K562 (cell line): ENCODE measurements at regions not wholly inside any gene's neighbourhood (a gene's known extent, or its start where the extent isn't known, plus 50 kb on each side); places are given as distances from the start of the nearest gene placed in this dataset. TPM values are rescaled to one million over a fixed set of nuclear protein-coding genes. Genes with fewer than 3 reads are reported as not detected.

ENCODE experiments used
- small RNA-seq: library from RNA; depleted of rRNA; stranded (forward); fragments of <200 nt; gene quantifications from one replicate; pipeline ENCODE3, GENCODE V24; 2014
- TF ChIP-seq, protein P1 (sequence below): fragments of 200-600 bp; sonication (generic); IDR thresholded peaks from one replicate; pipeline ENCODE4 v1.6.1; 2012; ENCODE audit warnings: mild to moderate bottlenecking, low read depth, low read length, inconsistent platforms

DNA sequence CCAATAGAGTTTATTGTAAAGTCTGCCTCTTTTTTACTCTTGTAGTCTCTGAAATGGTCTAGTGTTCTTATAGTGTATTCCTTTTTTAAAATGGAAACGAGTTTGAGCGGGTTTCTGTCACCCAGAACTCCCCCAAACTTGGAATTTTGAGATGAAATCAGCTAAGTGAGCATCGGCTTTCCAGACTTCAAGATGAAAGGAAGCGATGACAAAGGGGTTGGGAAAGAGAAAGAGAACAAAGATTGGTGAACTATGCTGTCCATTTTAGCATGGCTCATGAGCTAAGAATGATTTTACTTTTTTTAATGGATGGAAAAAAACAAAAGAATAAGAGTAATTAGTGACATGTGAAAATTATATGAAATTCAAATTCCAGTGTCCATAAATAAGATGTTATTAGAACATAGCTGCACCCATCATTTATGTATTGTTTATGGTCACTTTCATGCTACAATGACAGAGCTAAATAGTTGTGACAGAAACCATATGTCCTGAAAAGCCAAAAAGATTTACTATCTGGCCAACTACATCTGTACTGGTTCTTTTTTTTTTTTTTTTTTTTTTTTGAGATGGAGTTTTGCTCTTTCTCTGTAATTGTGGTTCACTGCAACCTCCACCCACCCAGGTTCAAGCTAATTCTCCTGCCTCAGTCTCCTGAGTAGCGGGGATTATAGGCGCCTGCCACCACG lies 52.7 kb upstream of the PDZRN3 start (continued):
- TF ChIP-seq, protein P1, sequence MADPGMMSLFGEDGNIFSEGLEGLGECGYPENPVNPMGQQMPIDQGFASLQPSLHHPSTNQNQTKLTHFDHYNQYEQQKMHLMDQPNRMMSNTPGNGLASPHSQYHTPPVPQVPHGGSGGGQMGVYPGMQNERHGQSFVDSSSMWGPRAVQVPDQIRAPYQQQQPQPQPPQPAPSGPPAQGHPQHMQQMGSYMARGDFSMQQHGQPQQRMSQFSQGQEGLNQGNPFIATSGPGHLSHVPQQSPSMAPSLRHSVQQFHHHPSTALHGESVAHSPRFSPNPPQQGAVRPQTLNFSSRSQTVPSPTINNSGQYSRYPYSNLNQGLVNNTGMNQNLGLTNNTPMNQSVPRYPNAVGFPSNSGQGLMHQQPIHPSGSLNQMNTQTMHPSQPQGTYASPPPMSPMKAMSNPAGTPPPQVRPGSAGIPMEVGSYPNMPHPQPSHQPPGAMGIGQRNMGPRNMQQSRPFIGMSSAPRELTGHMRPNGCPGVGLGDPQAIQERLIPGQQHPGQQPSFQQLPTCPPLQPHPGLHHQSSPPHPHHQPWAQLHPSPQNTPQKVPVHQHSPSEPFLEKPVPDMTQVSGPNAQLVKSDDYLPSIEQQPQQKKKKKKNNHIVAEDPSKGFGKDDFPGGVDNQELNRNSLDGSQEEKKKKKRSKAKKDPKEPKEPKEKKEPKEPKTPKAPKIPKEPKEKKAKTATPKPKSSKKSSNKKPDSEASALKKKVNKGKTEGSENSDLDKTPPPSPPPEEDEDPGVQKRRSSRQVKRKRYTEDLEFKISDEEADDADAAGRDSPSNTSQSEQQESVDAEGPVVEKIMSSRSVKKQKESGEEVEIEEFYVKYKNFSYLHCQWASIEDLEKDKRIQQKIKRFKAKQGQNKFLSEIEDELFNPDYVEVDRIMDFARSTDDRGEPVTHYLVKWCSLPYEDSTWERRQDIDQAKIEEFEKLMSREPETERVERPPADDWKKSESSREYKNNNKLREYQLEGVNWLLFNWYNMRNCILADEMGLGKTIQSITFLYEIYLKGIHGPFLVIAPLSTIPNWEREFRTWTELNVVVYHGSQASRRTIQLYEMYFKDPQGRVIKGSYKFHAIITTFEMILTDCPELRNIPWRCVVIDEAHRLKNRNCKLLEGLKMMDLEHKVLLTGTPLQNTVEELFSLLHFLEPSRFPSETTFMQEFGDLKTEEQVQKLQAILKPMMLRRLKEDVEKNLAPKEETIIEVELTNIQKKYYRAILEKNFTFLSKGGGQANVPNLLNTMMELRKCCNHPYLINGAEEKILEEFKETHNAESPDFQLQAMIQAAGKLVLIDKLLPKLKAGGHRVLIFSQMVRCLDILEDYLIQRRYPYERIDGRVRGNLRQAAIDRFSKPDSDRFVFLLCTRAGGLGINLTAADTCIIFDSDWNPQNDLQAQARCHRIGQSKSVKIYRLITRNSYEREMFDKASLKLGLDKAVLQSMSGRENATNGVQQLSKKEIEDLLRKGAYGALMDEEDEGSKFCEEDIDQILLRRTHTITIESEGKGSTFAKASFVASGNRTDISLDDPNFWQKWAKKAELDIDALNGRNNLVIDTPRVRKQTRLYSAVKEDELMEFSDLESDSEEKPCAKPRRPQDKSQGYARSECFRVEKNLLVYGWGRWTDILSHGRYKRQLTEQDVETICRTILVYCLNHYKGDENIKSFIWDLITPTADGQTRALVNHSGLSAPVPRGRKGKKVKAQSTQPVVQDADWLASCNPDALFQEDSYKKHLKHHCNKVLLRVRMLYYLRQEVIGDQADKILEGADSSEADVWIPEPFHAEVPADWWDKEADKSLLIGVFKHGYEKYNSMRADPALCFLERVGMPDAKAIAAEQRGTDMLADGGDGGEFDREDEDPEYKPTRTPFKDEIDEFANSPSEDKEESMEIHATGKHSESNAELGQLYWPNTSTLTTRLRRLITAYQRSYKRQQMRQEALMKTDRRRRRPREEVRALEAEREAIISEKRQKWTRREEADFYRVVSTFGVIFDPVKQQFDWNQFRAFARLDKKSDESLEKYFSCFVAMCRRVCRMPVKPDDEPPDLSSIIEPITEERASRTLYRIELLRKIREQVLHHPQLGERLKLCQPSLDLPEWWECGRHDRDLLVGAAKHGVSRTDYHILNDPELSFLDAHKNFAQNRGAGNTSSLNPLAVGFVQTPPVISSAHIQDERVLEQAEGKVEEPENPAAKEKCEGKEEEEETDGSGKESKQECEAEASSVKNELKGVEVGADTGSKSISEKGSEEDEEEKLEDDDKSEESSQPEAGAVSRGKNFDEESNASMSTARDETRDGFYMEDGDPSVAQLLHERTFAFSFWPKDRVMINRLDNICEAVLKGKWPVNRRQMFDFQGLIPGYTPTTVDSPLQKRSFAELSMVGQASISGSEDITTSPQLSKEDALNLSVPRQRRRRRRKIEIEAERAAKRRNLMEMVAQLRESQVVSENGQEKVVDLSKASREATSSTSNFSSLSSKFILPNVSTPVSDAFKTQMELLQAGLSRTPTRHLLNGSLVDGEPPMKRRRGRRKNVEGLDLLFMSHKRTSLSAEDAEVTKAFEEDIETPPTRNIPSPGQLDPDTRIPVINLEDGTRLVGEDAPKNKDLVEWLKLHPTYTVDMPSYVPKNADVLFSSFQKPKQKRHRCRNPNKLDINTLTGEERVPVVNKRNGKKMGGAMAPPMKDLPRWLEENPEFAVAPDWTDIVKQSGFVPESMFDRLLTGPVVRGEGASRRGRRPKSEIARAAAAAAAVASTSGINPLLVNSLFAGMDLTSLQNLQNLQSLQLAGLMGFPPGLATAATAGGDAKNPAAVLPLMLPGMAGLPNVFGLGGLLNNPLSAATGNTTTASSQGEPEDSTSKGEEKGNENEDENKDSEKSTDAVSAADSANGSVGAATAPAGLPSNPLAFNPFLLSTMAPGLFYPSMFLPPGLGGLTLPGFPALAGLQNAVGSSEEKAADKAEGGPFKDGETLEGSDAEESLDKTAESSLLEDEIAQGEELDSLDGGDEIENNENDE = no peak

Small RNAs in the stretch of these regions (small RNA-seq; reads per million reads assigned to genes)
- not detected for gene RF00017
